Esophagus squamous epithelium (tissue), 5 donors: ENCODE measurements at regions not wholly inside any gene's neighbourhood (a gene's known extent, or its start where the extent isn't known, plus 50 kb on each side); places are given as distances from the start of the nearest gene placed in this dataset.

Source experiments
- DNase-seq: peaks from one replicate; lab custom pipeline; 2025; lab: John Stamatoyannopoulos, UW
- H3K27ac ChIP-seq, 4 donors: fragments of 200-600 bp; sonication (generic); one replicate each; pipeline ENCODE4 v1.5.1; 2016 to 2019; ENCODE audit warnings: mild to moderate bottlenecking in 1 of 4
- H3K27me3 ChIP-seq, 4 donors: fragments of 200-600 bp; sonication (generic); 1 replicate in 3 of 4; 2 replicates in 1 of 4; pipeline versions ENCODE4 v1.5.1 to v1.6.0; 2017 to 2021; ENCODE audit warnings: antibody characterized with exemption in 1 of 4
- H3K36me3 ChIP-seq, 3 donors: fragments of 200-600 bp; sonication (generic); one replicate each; pipeline ENCODE4 v1.5.1; 2016 to 2019
- H3K4me1 ChIP-seq, 3 donors: fragments of 200-600 bp; sonication (generic); one replicate each; pipeline ENCODE4 v1.5.1; 2017 to 2019
- H3K4me3 ChIP-seq, 4 donors: fragments of 200-600 bp; sonication (generic); 1 replicate in 3 of 4; 2 replicates in 1 of 4; pipeline ENCODE4 v1.5.1; 2016 to 2019; ENCODE audit warnings: mild to moderate bottlenecking in 2 of 4, moderate library complexity in 1 of 4
- H3K9me3 ChIP-seq, 3 donors: fragments of 200-600 bp; sonication (generic); one replicate each; pipeline ENCODE4 v1.5.1; 2016 to 2019
- CTCF ChIP-seq, 6 experiments: fragments of 450-650 bp in 4 of 6; fragments of 200-600 bp in 2 of 6; sonication (generic) in 2 of 6; IDR thresholded peaks; one replicate each; pipeline ENCODE4 v1.5.1; 2016 to 2019; ENCODE audit warnings: antibody characterized with exemption in 6 of 6, mild to moderate bottlenecking in 4 of 6, moderate library complexity in 4 of 6
- POLR2A ChIP-seq, 4 donors: fragments of 450-650 bp; IDR thresholded peaks; one replicate each; pipeline ENCODE4 v1.6.1; 2017; ENCODE audit warnings: antibody characterized with exemption in 4 of 4, mild to moderate bottlenecking in 4 of 4, moderate library complexity in 3 of 4
- WGBS, 2 donors: methylation state at CpG; one replicate each; pipeline ENCODE4 v1.1.5; 2018; 5-methylcytosine and 5-hydroxymethylcytosine counted together
- intact Hi-C: fragments of 100-400 bp; cut with DNase I; formaldehyde crosslinking; loops from one replicate; pipeline ENCODE4 v1.15.0; 2022
- donor health status: DM: yes; HTN: yes; CAD: no.

DNA sequence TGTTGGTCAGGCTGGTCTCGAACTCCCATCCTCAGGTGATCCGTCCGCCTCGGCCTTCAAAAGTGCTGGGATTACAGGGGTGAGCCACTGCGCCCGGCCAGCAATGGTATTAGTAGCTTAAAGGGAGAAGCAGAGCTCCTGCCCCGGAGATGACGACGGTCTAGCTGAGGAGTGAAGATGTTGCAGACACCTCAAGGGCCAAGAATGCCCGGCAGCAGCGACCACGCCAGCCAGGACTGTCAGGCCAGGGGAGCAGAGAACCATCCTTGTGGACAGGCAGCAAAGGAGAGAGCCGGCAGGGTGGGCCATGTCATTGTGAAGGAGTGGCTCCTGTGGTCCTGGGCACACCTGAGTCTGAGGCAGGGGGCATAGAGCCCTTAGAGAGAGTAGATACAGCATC lies 210.1 kb upstream of the BCOR start:
- no peaks in the 10 kb centered on the region for H3K4me1 ChIP-seq
- no peak overlapping the region for H3K4me3 ChIP-seq
- DNase-seq: no peak
- TF ChIP-seq POLR2A (IDR thresholded peaks at IDR 0.05): no peak
- H3K36me3 ChIP-seq: no peaks in the 10 kb centered on the region
- H3K27me3 ChIP-seq: no peaks in the 10 kb centered on the region
- H3K27ac ChIP-seq: no peak overlapping the region
- no peaks in the 10 kb centered on the region for H3K9me3 ChIP-seq
- 79 to 81% methylated on average over 4 of the region's 13 CpGs for WGBS, 2 donors
- intact Hi-C loops: no loop called here

GRCh38 chrX:40304115-40304514 lies 206.4 kb upstream of the BCOR start:
- intact Hi-C loops: no loop called here
- H3K4me3 ChIP-seq: no peak overlapping the region
- no peak for DNase-seq
- 50 to 100% methylated on average over 1 of the region's 2 CpGs for WGBS, 2 donors
- no peaks in the 10 kb centered on the region for H3K27me3 ChIP-seq
- no peaks in the 10 kb centered on the region for H3K4me1 ChIP-seq
- TF ChIP-seq POLR2A (IDR thresholded peaks at IDR 0.05) (no peak), CTCF (IDR thresholded peaks at IDR 0.05) (no peak)
- H3K9me3 ChIP-seq: no peaks in the 10 kb centered on the region
- no peaks in the 10 kb centered on the region for H3K36me3 ChIP-seq
- H3K27ac ChIP-seq: no peak overlapping the region

DNA sequence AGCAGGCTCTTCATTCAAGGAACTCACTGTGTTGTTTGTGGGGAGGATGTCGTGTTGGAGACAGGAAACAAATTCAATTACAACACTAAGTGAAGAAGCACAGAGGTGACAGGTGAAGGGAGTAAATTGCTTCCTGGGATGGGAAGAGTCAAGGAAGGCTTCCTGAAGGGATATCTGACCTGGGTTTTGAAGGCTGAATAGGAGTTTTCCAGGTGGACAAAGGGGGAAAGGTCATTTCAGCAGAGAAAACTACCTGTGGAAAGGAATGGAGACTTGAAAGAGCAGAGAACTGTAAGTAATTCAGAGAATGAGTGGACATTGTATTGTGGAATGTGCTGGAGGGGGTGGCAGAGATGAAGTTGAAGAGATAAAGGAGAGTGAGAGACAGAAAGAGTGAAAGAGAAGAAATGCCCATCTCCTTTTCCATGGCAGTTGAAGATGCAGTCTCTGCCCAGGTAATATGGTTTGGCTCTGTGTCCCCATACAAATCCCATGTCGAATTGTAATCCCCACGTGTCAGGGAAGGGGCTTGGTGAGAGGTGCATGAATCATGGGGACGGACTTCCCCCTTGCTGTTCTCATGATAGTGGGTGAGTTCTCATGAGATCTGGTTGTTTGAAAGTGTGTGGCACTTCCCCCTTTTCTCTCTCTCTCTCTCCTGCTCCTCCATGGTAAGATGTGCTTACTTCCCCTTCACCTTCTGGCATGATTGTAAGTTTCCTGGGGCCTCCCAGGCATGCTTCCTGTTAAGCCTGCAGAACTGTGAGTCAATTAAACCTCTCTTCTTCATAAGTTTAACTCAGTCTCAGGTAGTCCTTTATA lies 205.7 kb upstream of the BCOR start:
- Histone ChIP-seq H3K36me3 (no peaks in the 10 kb centered on the region), H3K4me3 (no peak overlapping the region), H3K9me3 (no peaks in the 10 kb centered on the region), H3K27ac (no peak overlapping the region), H3K4me1 (no peaks in the 10 kb centered on the region), H3K27me3 (no peaks in the 10 kb centered on the region)
- no peak for TF ChIP-seq POLR2A (IDR thresholded peaks at IDR 0.05)
- TF ChIP-seq CTCF (IDR thresholded peaks at IDR 0.05): no peak
- WGBS, 2 donors: 31 to 51% methylated on average over 4 of the region's 4 CpGs
- DNase-seq: no peak
- intact Hi-C loops: no loop called here

GRCh38 chrX:40300286-40300890 lies 202.6 kb upstream of the BCOR start:
- TF ChIP-seq CTCF (IDR thresholded peaks at IDR 0.05): no peak
- no peak for TF ChIP-seq POLR2A (IDR thresholded peaks at IDR 0.05)
- Histone ChIP-seq H3K27me3 (no peaks in the 10 kb centered on the region), H3K36me3 (no peaks in the 10 kb centered on the region), H3K4me3 (no peak overlapping the region), H3K9me3 (no peaks in the 10 kb centered on the region), H3K4me1 (no peaks in the 10 kb centered on the region), H3K27ac (no peak overlapping the region)
- intact Hi-C loops: no loop called here
- WGBS, 2 donors: 69 to 81% methylated on average over 11 of the region's 15 CpGs
- no peak for DNase-seq

GRCh38 chrX:40299641-40300046 lies 201.9 kb upstream of the BCOR start:
- Histone ChIP-seq H3K36me3 (no peaks in the 10 kb centered on the region), H3K9me3 (no peaks in the 10 kb centered on the region), H3K27me3 (no peaks in the 10 kb centered on the region), H3K4me3 (no peak overlapping the region), H3K27ac (no peak overlapping the region), H3K4me1 (no peaks in the 10 kb centered on the region)
- 65 to 85% methylated on average over 9 of the region's 9 CpGs for WGBS, 2 donors
- TF ChIP-seq POLR2A (IDR thresholded peaks at IDR 0.05) (no peak), CTCF (IDR thresholded peaks at IDR 0.05) (no peak)
- intact Hi-C loops: no loop called here
- no peak for DNase-seq
